Endothelial cell of umbilical vein (primary cell): ENCODE measurements at regions not wholly inside any gene's neighbourhood (a gene's known extent, or its start where the extent isn't known, plus 50 kb on each side); places are given as distances from the start of the nearest gene placed in this dataset.

Experiments used
- BruUV-seq: library from RNA; stranded (reverse); fragments of 400-500 nt; replicated peaks from 2 replicates; lab custom pipeline; 2021; lab: Mats Ljungman, UMichigan
- CTCF ChIA-PET: fragments of 300-600, 350-600 bp; sonication (Branson Sonifier 250); formaldehyde crosslinking; loops from one replicate; lab custom pipeline; 2021; ENCODE audit warnings: antibody characterized with exemption, inconsistent platforms; lab: Charles Lee
- POLR2A ChIA-PET: fragments of 300-600, 350-600 bp; sonication (Branson Sonifier 250); formaldehyde crosslinking; loops from one replicate; lab custom pipeline; 2021; ENCODE audit warnings: antibody characterized with exemption, inconsistent platforms; lab: Charles Lee
- DNase-seq: peaks from one replicate; pipeline ENCODE4 v3.0.0-alpha.2; 2011; ENCODE audit warnings: low read depth, low spot score
- FAIRE-seq: peaks from 2 replicates; lab custom pipeline; 2011; peaks lifted over from hg19 to GRCh38; lab: Jason Lieb, UNC
- H2AFZ ChIP-seq: 2 replicates; pipeline ENCODE4 v1.6.0; 2012; ENCODE audit warnings: low read depth, low read length, control low read depth, inconsistent platforms
- H3K27ac ChIP-seq: 2 replicates; pipeline ENCODE4 v1.5.1; 2011; ENCODE audit warnings: low read depth, mild to moderate bottlenecking, control low read depth, low read length, moderate library complexity; ENCODE audit not compliant: insufficient read depth
- H3K27me3 ChIP-seq, 2 experiments: 2 replicates each; pipeline versions ENCODE4 v1.6.0 to v1.6.1; 2011; ENCODE audit warnings: low read length in 2 of 2, mixed read lengths in 1 of 2; ENCODE audit not compliant: control insufficient read depth in 2 of 2, insufficient read depth in 2 of 2
- H3K36me3 ChIP-seq, 2 experiments: 2 replicates in 1 of 2; 3 replicates in 1 of 2; pipeline ENCODE4 v1.5.1; 2011; ENCODE audit warnings: low read length in 2 of 2, mild to moderate bottlenecking in 1 of 2, moderate library complexity in 1 of 2; ENCODE audit not compliant: control insufficient read depth in 2 of 2, insufficient read depth in 2 of 2; ENCODE audit errors: extremely low read depth in 1 of 2
- H3K4me1 ChIP-seq: 3 replicates; pipeline ENCODE4 v1.5.1; 2011; ENCODE audit warnings: mild to moderate bottlenecking, low read length; ENCODE audit not compliant: control insufficient read depth, insufficient read depth; ENCODE audit errors: extremely low read depth
- H3K4me2 ChIP-seq: 2 replicates; pipeline ENCODE4 v1.6.1; 2011; ENCODE audit warnings: low read length, control low read depth, mixed read lengths; ENCODE audit not compliant: insufficient read depth
- H3K4me3 ChIP-seq, 3 experiments: fragments of 200-600 bp in 1 of 3; sonication (generic), shearing (Covaris generic) in 1 of 3; replicated peaks in 1 of 3; 2 replicates each; pipeline ENCODE4 v1.5.1; 2011 to 2016; ENCODE audit warnings: control low read depth in 3 of 3, low read length in 3 of 3, mild to moderate bottlenecking in 2 of 3, inconsistent platforms in 1 of 3, low read depth in 1 of 3, moderate library complexity in 1 of 3; ENCODE audit not compliant: insufficient read depth in 1 of 3
- H3K79me2 ChIP-seq: 2 replicates; pipeline ENCODE4 v1.6.0; 2012; ENCODE audit warnings: low read length, inconsistent platforms; ENCODE audit not compliant: control insufficient read depth, insufficient read depth
- H3K9ac ChIP-seq: replicated peaks from 2 replicates; pipeline ENCODE3; 2011; ENCODE audit warnings: low read length, control low read depth; ENCODE audit not compliant: insufficient read depth; ENCODE audit errors: extremely low read depth
- H3K9me1 ChIP-seq: replicated peaks from 3 replicates; pipeline ENCODE4 v1.6.0; 2011; ENCODE audit warnings: mild to moderate bottlenecking, low read length; ENCODE audit not compliant: control insufficient read depth, insufficient read depth; ENCODE audit errors: extremely low read depth
- H3K9me3 ChIP-seq: replicated peaks from 2 replicates; pipeline ENCODE4 v1.5.1; 2012; ENCODE audit warnings: low read length, inconsistent platforms; ENCODE audit not compliant: control insufficient read depth, insufficient read depth
- H4K20me1 ChIP-seq: replicated peaks from 2 replicates; pipeline ENCODE3; 2011; ENCODE audit warnings: mild to moderate bottlenecking, low read length; ENCODE audit not compliant: control insufficient read depth, insufficient read depth; ENCODE audit errors: extremely low read depth
- CTCF ChIP-seq, 2 donors: IDR thresholded peaks; 1 replicate in 1 of 2; 2 replicates in 1 of 2; pipeline ENCODE4 v1.5.1; 2011; ENCODE audit warnings: low read length in 2 of 2, mild to moderate bottlenecking in 2 of 2, moderate library complexity in 2 of 2, control low read depth in 1 of 2, inconsistent platforms in 1 of 2, low read depth in 1 of 2; ENCODE audit not compliant: insufficient read depth in 1 of 2; ENCODE audit errors: extremely low read depth in 1 of 2
- EZH2 ChIP-seq: IDR thresholded peaks from 2 replicates; pipeline ENCODE4 v1.6.1; 2012; ENCODE audit warnings: borderline replicate concordance, low read depth, mild to moderate bottlenecking, moderate library complexity, low read length, inconsistent platforms; ENCODE audit not compliant: severe bottlenecking
- FOS ChIP-seq: IDR thresholded peaks from 2 replicates; pipeline ENCODE4 v1.6.1; 2011; ENCODE audit warnings: mild to moderate bottlenecking, low read length, moderate library complexity, borderline replicate concordance; ENCODE audit not compliant: insufficient read depth
- GATA2 ChIP-seq: IDR thresholded peaks from 2 replicates; pipeline ENCODE4 v1.7.0; 2011; ENCODE audit warnings: low read depth, mild to moderate bottlenecking, moderate library complexity, mixed read lengths, low read length; ENCODE audit not compliant: insufficient read length, insufficient read depth
- JUN ChIP-seq: IDR thresholded peaks from 2 replicates; pipeline ENCODE4 v1.6.1; 2011; ENCODE audit warnings: borderline replicate concordance, low read depth; ENCODE audit not compliant: insufficient read length, insufficient read depth
- MYC ChIP-seq: IDR thresholded peaks from one replicate; pipeline ENCODE4 v1.6.1; 2011; ENCODE audit warnings: mild to moderate bottlenecking, low read depth, low read length
- POLR2A ChIP-seq: IDR thresholded peaks from 2 replicates; pipeline ENCODE4 v1.6.1; 2012; ENCODE audit warnings: low read depth, mild to moderate bottlenecking, control low read depth, low read length
- POLR2AphosphoS5 ChIP-seq: IDR thresholded peaks from 2 replicates; pipeline ENCODE4 v1.6.1; 2012; ENCODE audit warnings: low read depth, mild to moderate bottlenecking, control low read depth, low read length, moderate library complexity; ENCODE audit not compliant: insufficient read depth
- dilution Hi-C: fragments of 300-500 bp; cut with MboI; formaldehyde crosslinking; loops from one replicate; pipeline ENCODE4 v1.15.0; 2019; ENCODE audit warnings: low sequenced_read_pairs; ENCODE audit not compliant: extremely low pct_ligation_motif_present
- intact Hi-C: fragments of 100-400 bp; cut with micrococcal nuclease; formaldehyde crosslinking; loops from one replicate; pipeline ENCODE4 v1.10.0; 2022
- TF ChIP-seq, protein P1 (sequence below): IDR thresholded peaks from 2 replicates; pipeline ENCODE4 v1.6.1; 2011; ENCODE audit not compliant: insufficient read depth, insufficient read length

DNA sequence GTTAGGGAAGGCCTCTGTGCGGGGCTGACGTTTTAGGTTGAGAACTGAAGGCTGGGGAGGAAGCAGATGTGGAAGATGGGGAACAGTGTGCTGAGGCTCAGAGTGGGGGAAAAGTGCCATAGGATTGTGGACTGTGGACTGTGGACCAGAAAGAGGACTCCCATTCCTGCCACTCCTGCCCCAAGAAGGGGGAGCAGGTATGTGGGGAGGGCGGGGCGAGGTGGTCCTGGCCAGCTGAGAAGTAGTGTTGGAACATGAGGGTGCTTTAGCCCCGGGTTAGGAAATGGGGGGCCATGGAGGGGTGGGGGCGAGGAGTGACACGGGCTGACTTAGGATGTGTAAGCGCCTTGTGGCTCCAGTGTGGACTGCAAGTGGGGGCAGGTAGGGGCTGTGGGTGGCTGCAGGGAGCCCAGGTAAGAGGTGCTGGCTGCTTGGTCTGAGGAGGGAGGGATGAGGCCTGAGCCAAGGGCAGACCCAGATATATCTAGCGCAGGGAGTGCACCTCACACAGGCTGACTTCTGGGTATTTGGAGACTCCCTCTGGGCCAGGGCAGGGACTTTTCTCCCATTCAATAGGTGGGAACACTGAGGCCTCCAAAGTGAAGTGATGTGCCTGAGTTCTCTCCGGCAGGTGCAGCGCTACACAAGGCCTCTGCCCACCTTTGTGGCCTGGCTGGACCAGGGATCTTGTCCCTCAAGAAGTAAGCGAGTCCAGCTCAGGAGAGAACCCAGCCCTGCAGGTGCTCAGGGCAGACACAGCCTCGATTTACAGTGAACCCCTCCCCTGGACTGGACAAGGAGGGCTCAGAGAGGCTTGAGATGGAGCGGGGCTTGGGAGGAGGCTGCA, 76.6 kb upstream of the TOX2 start:
- Histone ChIP-seq H3K27ac (no peak overlapping the region), H3K4me1 (peaks cover 3% of the 10 kb centered on the region), H3K4me2 (no peak overlapping the region), H3K4me3 (no peak overlapping the region), H3K9me3 (no peaks in the 10 kb centered on the region), H3K9me1 (no peaks in the 10 kb centered on the region), H2AFZ (no peak overlapping the region), H3K9ac (no peak overlapping the region), H3K27me3 (no peaks in the 10 kb centered on the region), H4K20me1 (no peaks in the 10 kb centered on the region), H3K79me2 (no peaks in the 10 kb centered on the region), H3K36me3 (no peaks in the 10 kb centered on the region)
- no TSS peak for BruUV-seq
- FAIRE-seq = no peak
- TF ChIP-seq GATA2 (no peak), JUN (no peak), POLR2A (no peak), CTCF (IDR thresholded peaks at IDR 0.05; ENCODE audit: extremely low read depth in 1 of 2, insufficient read depth in 1 of 2, low read depth in 1 of 2, low read length in 2 of 2) (no peak), FOS (no peak), EZH2 (no peak), MYC (no peak), POLR2AphosphoS5 (no peak)
- TF ChIP-seq, protein P1, sequence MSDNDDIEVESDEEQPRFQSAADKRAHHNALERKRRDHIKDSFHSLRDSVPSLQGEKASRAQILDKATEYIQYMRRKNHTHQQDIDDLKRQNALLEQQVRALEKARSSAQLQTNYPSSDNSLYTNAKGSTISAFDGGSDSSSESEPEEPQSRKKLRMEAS = no peak
- dilution Hi-C loops (no loop called here), intact Hi-C loops (no loop called here)
- DNase-seq = no peak
- CTCF ChIA-PET = no interaction called here
- POLR2A ChIA-PET = no interaction called here
